Activated T-cell treated with anti-CD3 and anti-CD28 coated beads, Interleukin-2, amount 50 U/mL, for 72 hours (primary cell): ENCODE measurements at regions not wholly inside any gene's neighbourhood (a gene's known extent, or its start where the extent isn't known, plus 50 kb on each side); places are given as distances from the start of the nearest gene placed in this dataset.

Experiments
- ATAC-seq, 2 donors: fragments of 150-1000 bp; cut with Tn5 transposase; replicated peaks in 1 of 2; 2 replicates each; pipeline ENCODE4 v1.10.0; 2021; ENCODE audit warnings: moderate library complexity in 2 of 2, mild to moderate bottlenecking in 1 of 2
- DNase-seq, 2 donors: peaks; one replicate each; pipeline ENCODE4 v3.0.0; 2021 to 2022; ENCODE audit warnings: mixed read lengths in 1 of 2
- H3K27ac Mint-ChIP-seq: one replicate; pipeline ENCODE4 v1.8.0; 2022; ENCODE audit warnings: mild to moderate bottlenecking, moderate library complexity, mixed read lengths
- H3K27me3 Mint-ChIP-seq: one replicate; pipeline ENCODE4 v1.8.0; 2022; ENCODE audit warnings: low read depth, mixed read lengths
- H3K36me3 Mint-ChIP-seq, 2 donors: one replicate each; pipeline ENCODE4 v1.8.0; 2022; ENCODE audit warnings: mixed read lengths in 2 of 2, mild to moderate bottlenecking in 1 of 2; ENCODE audit not compliant: insufficient read depth in 2 of 2
- H3K4me1 Mint-ChIP-seq: one replicate; pipeline ENCODE4 v1.8.0; 2022; ENCODE audit warnings: low read depth, mixed read lengths
- H3K4me3 Mint-ChIP-seq, 2 donors: one replicate each; pipeline ENCODE4 v1.8.0; 2022; ENCODE audit warnings: mild to moderate bottlenecking in 2 of 2, mixed read lengths in 2 of 2, moderate library complexity in 2 of 2
- H3K9me3 Mint-ChIP-seq, 2 donors: one replicate each; pipeline ENCODE4 v1.8.0; 2022; ENCODE audit warnings: mixed read lengths in 2 of 2

DNA sequence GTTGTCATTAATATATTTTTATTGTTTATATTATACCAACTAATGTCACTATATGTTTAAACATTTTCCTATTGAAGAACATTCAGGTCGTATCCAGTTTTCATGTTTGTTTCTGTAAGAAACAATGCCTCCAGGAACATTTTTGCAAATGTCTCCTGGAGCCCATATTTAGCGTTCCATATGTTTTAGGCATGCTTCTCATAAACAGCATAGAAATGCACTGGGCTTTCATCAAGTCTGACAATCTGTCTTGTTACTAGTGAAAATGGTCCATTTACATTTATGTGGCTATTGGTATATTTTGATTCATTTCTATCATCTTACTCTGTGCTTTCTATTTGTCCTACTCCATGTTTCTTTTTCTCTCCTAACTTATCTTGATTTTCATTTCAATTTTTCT lies 431.7 kb downstream of the TFAP2A start:
- ATAC-seq (no peak), DNase-seq (no peak)
- Mint-ChIP-seq H3K4me3 (no peak overlapping the region), H3K27me3 (no peaks in the 10 kb centered on the region), H3K4me1 (no peaks in the 10 kb centered on the region), H3K36me3 (no peaks in the 10 kb centered on the region), H3K9me3 (peaks cover 11 to 13% of the 10 kb centered on the region in 2 donors), H3K27ac (no peak overlapping the region)

DNA sequence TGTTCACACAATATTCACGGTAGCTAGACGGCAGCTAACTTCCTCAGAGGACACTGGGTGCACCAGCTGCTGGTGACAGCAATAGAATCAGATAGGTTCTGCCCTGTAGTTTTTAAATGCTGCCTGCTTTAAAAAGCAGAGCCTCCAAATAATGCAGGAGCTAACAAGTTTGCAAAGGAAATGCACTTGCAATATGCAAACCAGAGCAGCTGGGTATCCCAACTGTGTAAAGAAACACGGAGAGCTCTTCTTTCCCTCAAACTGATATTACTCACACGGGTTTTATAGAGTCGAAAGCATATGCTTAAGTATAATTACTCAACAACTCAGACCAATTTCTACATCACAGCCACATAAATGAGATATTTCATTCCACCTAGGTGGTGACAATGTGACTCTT lies 432.7 kb downstream of the TFAP2A start:
- no peaks in the 10 kb centered on the region for H3K4me1 Mint-ChIP-seq
- ATAC-seq, result no peak
- H3K27ac Mint-ChIP-seq, result no peak overlapping the region
- peaks cover 11 to 13% of the 10 kb centered on the region in 2 donors for H3K9me3 Mint-ChIP-seq
- no peaks in the 10 kb centered on the region for H3K27me3 Mint-ChIP-seq
- H3K4me3 Mint-ChIP-seq, result no peak overlapping the region
- no peaks in the 10 kb centered on the region for H3K36me3 Mint-ChIP-seq
- DNase-seq, result no peak

DNA sequence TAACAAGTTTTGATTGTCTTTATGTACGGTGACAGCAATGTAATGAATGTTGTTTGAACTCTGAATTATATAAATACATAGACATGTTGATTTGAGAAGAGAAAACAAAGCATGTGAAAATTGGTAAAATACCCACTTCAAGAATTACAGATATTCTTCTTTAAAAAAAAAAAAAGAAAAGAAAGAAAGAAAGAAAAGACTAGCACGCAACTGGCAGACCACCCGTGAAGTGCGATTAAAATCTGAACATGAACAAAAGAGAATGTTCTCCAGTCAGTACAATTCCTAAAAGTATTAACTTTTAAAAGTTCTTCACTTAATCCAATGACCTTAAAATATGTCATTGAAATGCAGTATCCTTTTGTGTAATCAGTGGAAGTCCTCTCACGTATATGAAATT lies 434.9 kb downstream of the TFAP2A start:
- ATAC-seq (no peak), DNase-seq (no peak)
- no peaks in the 10 kb centered on the region for H3K27me3 Mint-ChIP-seq
- H3K4me1 Mint-ChIP-seq, result no peaks in the 10 kb centered on the region
- no peaks in the 10 kb centered on the region for H3K36me3 Mint-ChIP-seq
- H3K27ac Mint-ChIP-seq, result no peak overlapping the region
- H3K4me3 Mint-ChIP-seq, result no peak overlapping the region
- H3K9me3 Mint-ChIP-seq, result peaks cover 10 to 17% of the 10 kb centered on the region in 2 donors

DNA sequence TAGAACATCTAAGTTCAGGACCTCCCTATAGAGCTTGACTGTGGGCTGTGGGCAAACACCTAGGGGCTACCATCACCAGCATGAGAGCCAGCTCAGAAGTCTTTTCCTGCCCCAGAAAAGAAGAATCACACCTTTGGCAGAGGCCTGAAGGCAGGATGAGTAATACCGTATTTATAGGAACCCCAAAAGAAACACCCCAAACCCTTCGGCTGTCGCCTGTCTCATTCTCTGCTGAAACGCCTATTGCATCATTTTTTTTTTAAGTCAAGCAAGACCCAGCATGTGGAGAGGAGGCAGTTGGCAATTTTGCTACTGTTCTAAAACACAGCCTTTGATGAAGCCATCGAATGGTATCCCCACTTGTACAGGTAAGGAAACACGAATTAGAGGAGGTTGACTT lies 436.4 kb downstream of the TFAP2A start:
- no peak for DNase-seq
- no peak overlapping the region for H3K4me3 Mint-ChIP-seq
- H3K9me3 Mint-ChIP-seq, result peaks cover 5 to 14% of the 10 kb centered on the region in 2 donors
- H3K27ac Mint-ChIP-seq, result no peak overlapping the region
- no peaks in the 10 kb centered on the region for H3K27me3 Mint-ChIP-seq
- ATAC-seq, result no peak
- no peaks in the 10 kb centered on the region for H3K4me1 Mint-ChIP-seq
- H3K36me3 Mint-ChIP-seq, result no peaks in the 10 kb centered on the region

DNA sequence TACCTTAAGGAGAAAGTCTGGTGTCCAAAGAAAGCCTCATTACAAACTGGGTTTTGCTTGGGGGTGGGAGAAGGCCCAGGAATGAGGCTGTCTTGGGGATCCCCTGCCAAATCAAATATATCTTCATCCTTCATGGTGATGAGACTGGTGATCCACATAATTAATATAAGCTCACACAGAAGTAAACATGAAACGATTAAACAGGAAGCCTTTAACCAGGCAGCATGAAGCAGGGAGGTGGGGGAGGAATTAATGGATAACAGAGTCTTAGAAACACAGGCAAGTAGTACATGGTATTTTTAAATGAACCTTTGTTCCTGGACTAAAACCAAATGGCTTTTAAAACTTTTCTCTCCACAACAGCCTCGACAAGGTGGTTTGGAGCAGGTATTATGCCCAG lies 437.5 kb downstream of the TFAP2A start:
- Mint-ChIP-seq H3K9me3 (peaks cover 6 to 12% of the 10 kb centered on the region in 2 donors), H3K36me3 (no peaks in the 10 kb centered on the region), H3K27ac (no peak overlapping the region), H3K27me3 (no peaks in the 10 kb centered on the region), H3K4me3 (no peak overlapping the region), H3K4me1 (no peaks in the 10 kb centered on the region)
- DNase-seq (no peak), ATAC-seq (no peak)

DNA sequence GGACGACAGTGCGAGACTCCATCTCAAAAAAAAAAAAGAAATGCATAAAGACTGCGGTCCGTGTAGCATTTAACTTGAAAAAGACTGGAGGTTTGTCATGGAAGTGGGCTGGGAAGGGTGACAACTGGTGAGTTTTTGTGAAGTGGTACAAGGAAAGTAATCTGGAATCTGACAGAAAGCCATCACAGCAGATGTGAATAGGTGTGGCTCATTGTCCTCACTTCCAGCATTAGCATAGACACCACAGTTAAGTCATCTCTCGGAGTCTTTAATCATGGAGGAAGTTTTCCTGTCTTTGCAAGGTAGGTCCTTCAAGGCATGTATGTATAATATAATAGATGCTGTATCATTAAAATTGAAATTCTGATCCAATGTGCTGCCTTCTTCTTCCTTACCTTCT lies 453.2 kb downstream of the TFAP2A start:
- no peaks in the 10 kb centered on the region for H3K4me1 Mint-ChIP-seq
- no peaks in the 10 kb centered on the region for H3K36me3 Mint-ChIP-seq
- H3K27me3 Mint-ChIP-seq, result no peaks in the 10 kb centered on the region
- no peak for ATAC-seq
- no peak overlapping the region for H3K4me3 Mint-ChIP-seq
- DNase-seq, result no peak
- peaks cover 3 to 5% of the 10 kb centered on the region in 2 donors for H3K9me3 Mint-ChIP-seq
- H3K27ac Mint-ChIP-seq, result no peak overlapping the region

DNA sequence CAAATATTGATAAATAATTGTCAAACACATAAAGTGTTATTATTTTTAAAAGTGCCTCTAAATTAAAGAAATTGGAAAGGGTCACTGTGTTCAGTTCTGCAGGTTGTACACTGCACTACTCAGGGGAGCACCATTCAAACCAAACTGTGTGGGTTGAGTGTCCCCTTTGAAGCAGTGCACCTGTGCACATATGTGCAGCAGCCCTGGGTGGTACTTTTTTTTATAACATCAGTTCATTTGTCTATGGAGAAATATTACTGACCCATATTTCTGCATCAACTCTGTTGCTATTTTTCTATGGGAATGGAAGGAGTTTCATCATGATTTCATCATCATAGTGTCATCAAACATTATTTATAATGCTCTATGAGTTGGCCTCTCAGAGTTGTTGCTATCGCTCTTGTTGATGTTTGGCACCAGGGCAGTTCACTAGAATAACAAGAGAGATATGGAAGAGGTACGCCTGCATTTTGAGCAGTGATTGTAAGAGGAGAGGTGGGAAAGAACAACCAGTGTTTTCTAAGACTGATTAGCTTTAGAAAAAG lies 457.6 kb downstream of the TFAP2A start:
- Mint-ChIP-seq H3K36me3 (no peaks in the 10 kb centered on the region), H3K4me1 (no peaks in the 10 kb centered on the region), H3K27me3 (no peaks in the 10 kb centered on the region)

GRCh38 chr6:9948678-9949077 lies 466.2 kb downstream of the TFAP2A start:
- Mint-ChIP-seq H3K4me1 (no peaks in the 10 kb centered on the region), H3K27ac (no peak overlapping the region), H3K4me3 (no peak overlapping the region), H3K27me3 (no peaks in the 10 kb centered on the region), H3K9me3 (peaks cover 2 to 7% of the 10 kb centered on the region in 2 donors), H3K36me3 (no peaks in the 10 kb centered on the region)
- DNase-seq (no peak), ATAC-seq (no peak)

More for the DNA sequence above, 457.6 kb downstream of the TFAP2A start:
- no peak overlapping the region for H3K27ac Mint-ChIP-seq
- H3K4me3 Mint-ChIP-seq, result no peak overlapping the region
- ATAC-seq (no peak), DNase-seq (no peak)
- peaks cover 4 to 7% of the 10 kb centered on the region in 2 donors for H3K9me3 Mint-ChIP-seq

DNA sequence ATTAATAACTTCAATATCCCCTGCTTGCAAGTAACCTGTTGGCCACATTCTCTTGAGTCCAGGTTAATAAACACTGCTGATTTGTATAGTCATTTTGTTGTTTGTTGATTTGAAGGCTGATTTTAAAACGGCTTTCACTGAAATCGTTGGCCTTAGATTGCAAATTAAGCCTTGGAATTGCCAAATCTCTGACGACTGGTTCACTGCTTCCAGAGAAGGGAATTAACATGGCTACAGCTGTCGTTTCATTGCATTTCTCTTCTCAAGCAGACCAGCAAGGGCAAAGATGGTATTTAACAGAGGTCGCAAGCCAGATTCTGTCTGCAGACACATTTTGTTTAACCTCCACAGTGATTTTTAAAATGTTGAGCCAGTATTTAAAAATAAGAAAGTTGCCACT lies 470.9 kb downstream of the TFAP2A start:
- no peak overlapping the region for H3K4me3 Mint-ChIP-seq

DNA sequence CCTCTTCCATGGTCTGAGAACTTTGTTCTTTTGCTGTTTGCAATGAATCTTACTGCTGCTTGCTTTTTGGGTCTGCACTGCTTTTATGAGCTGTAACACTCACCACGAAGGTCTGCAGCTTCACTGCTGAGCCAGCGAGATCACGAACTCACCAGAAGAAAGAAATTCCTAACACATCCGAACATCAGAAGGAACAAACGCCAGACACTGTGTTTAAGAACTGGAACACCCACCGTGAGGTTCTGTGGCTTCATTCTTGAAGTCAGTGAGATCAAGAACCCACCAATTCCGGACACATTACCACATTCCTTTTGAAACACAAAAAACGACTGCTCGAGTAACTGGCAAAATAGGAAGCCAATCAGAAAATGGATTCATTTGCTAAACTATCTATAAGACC lies 471.8 kb downstream of the TFAP2A start:
- H3K36me3 Mint-ChIP-seq, result no peaks in the 10 kb centered on the region
- peaks cover 2 to 5% of the 10 kb centered on the region in 2 donors for H3K9me3 Mint-ChIP-seq
- no peak overlapping the region for H3K27ac Mint-ChIP-seq
- ATAC-seq (no peak), DNase-seq (no peak)
- H3K4me1 Mint-ChIP-seq, result no peaks in the 10 kb centered on the region
- no peak overlapping the region for H3K4me3 Mint-ChIP-seq
- no peaks in the 10 kb centered on the region for H3K27me3 Mint-ChIP-seq

More for the DNA sequence above, 470.9 kb downstream of the TFAP2A start:
- H3K9me3 Mint-ChIP-seq, result peaks cover 2 to 5% of the 10 kb centered on the region in 2 donors
- H3K27me3 Mint-ChIP-seq, result no peaks in the 10 kb centered on the region
- H3K36me3 Mint-ChIP-seq, result no peaks in the 10 kb centered on the region
- H3K27ac Mint-ChIP-seq, result no peak overlapping the region
- ATAC-seq, result no peak
- H3K4me1 Mint-ChIP-seq, result no peaks in the 10 kb centered on the region
- DNase-seq, result no peak

- Mint-ChIP-seq H3K9me3 (peaks cover 2% of the 10 kb centered on the region in 2 donors), H3K27ac (no peak overlapping the region), H3K4me3 (no peak overlapping the region), H3K27me3 (no peaks in the 10 kb centered on the region), H3K4me1 (no peaks in the 10 kb centered on the region), H3K36me3 (no peaks in the 10 kb centered on the region)
- DNase-seq, result no peak
- ATAC-seq, result no peak
Observed at GRCh38 chr6:9942131-9942530, 472.7 kb downstream of the TFAP2A start.

GRCh38 chr6:9938801-9939200 lies 476.1 kb downstream of the TFAP2A start:
- Mint-ChIP-seq H3K4me1 (no peaks in the 10 kb centered on the region), H3K4me3 (no peak overlapping the region), H3K27me3 (no peaks in the 10 kb centered on the region), H3K9me3 (no peaks in the 10 kb centered on the region), H3K36me3 (no peaks in the 10 kb centered on the region), H3K27ac (no peak overlapping the region)
- ATAC-seq, result no peak
- DNase-seq, result no peak

DNA sequence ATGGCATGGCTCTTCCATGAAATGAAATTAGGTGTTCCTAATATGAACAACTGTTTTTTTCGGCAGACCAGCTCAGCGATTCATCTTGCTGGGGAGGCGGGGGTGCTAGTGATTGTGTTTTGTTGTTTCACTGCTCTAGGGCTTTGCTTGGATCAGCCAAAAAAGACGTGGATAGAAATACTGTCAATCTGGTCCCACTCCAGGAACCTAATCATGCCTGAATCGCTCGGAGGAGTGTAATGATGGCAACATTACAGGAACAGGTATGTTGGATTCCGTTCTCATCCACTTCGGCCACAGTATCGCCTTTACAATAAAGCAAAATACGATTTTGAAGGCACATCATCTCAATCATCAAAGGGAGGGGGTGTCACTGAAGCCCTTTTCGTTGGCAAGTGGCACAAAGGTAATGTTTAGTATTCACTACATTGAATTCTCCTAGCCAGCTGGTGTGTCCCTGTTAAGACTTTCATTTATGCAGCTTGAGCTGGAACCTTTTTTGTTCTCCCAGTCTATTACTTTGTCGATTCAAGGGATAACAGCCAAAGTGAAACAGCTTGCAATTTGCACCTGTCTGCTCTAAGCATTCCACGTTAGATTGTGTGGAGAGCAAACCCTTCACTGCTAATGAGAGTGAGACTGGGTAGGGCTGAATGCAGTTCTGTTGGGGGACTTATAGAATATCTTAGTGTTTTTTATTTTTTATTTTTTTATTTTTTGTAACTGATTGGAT lies 477.7 kb downstream of the TFAP2A start:
- H3K27ac Mint-ChIP-seq, result no peak overlapping the region
- no peaks in the 10 kb centered on the region for H3K36me3 Mint-ChIP-seq
- no peaks in the 10 kb centered on the region for H3K4me1 Mint-ChIP-seq
- no peaks in the 10 kb centered on the region for H3K9me3 Mint-ChIP-seq
- no peaks in the 10 kb centered on the region for H3K27me3 Mint-ChIP-seq
- H3K4me3 Mint-ChIP-seq, result no peak overlapping the region
- DNase-seq, result no peak
- ATAC-seq, result no peak

DNA sequence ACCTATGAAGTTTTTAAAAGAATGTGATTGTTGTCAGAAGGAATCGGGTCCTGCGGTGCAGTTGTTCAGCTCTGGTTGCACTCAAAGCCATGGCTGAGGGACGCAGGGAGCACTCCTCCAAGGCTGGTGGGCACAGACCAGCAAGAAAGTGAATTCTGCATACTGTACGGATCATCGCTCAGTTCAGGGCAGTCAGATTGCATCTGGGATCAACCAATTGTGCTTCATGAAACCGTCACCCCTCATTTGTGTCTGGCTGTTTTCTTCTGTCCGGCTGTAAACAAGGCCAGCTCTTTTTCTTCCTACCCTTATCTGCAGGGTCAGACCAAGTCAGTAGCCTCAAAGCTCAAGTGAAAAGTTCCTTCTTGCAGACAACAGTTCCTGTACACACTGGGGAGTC lies 478.3 kb downstream of the TFAP2A start:
- ATAC-seq (no peak), DNase-seq (no peak)
- Mint-ChIP-seq H3K27ac (no peak overlapping the region), H3K9me3 (no peaks in the 10 kb centered on the region), H3K4me3 (no peak overlapping the region), H3K36me3 (no peaks in the 10 kb centered on the region), H3K4me1 (no peaks in the 10 kb centered on the region), H3K27me3 (no peaks in the 10 kb centered on the region)
